ENCODE measurements at regions not wholly inside any gene's neighbourhood (a gene's known extent, or its start where the extent isn't known, plus 50 kb on each side); places are given as distances from the start of the nearest gene placed in this dataset.

DNA sequence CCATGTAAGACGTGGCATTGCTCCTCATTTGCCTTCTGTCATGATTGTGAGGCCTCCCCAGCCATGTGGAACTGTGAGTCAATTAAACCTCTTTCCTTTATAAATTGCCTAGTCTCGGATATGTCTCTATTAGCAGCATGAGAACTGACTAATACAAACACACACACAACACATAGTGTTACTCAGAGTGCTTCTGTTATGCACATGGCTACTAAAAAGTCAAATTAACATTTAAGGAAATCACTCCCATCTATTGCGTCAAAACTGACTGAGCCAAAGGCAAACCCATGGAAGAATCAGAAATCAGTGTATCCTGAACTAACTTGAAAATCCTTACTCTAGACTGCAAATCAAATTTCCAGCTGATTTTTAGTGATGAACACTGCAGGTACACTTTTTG, 209.2 kb downstream of the RBM26 start:
- ATAC-seq = no peak
- in situ Hi-C loops (cut with HindIII; ENCODE audit: low pct_unique_long_range_greater_than_20kb, low sequenced_read_pairs) (no loop called here), intact Hi-C loops (cut with micrococcal nuclease; ENCODE audit: unreplicated experiment) (no loop called here)
- TF ChIP-seq SIN3A (IDR thresholded peaks at IDR 0.05; ENCODE audit: borderline replicate concordance, insufficient read depth, low read depth, low read length) = no peak
- no peak for TF ChIP-seq POLR2AphosphoS5 (IDR thresholded peaks at IDR 0.05; ENCODE audit: low read depth, low read length)
- TF ChIP-seq, protein P1, sequence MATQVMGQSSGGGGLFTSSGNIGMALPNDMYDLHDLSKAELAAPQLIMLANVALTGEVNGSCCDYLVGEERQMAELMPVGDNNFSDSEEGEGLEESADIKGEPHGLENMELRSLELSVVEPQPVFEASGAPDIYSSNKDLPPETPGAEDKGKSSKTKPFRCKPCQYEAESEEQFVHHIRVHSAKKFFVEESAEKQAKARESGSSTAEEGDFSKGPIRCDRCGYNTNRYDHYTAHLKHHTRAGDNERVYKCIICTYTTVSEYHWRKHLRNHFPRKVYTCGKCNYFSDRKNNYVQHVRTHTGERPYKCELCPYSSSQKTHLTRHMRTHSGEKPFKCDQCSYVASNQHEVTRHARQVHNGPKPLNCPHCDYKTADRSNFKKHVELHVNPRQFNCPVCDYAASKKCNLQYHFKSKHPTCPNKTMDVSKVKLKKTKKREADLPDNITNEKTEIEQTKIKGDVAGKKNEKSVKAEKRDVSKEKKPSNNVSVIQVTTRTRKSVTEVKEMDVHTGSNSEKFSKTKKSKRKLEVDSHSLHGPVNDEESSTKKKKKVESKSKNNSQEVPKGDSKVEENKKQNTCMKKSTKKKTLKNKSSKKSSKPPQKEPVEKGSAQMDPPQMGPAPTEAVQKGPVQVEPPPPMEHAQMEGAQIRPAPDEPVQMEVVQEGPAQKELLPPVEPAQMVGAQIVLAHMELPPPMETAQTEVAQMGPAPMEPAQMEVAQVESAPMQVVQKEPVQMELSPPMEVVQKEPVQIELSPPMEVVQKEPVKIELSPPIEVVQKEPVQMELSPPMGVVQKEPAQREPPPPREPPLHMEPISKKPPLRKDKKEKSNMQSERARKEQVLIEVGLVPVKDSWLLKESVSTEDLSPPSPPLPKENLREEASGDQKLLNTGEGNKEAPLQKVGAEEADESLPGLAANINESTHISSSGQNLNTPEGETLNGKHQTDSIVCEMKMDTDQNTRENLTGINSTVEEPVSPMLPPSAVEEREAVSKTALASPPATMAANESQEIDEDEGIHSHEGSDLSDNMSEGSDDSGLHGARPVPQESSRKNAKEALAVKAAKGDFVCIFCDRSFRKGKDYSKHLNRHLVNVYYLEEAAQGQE (IDR thresholded peaks at IDR 0.05; ENCODE audit: insufficient read depth in 1 of 2, low read depth in 2 of 2, low read length in 1 of 2) = no peak
- no peak for TF ChIP-seq TCF7L2 (IDR thresholded peaks at IDR 0.05; ENCODE audit: low read depth, low read length)
- TF ChIP-seq, protein P2, sequence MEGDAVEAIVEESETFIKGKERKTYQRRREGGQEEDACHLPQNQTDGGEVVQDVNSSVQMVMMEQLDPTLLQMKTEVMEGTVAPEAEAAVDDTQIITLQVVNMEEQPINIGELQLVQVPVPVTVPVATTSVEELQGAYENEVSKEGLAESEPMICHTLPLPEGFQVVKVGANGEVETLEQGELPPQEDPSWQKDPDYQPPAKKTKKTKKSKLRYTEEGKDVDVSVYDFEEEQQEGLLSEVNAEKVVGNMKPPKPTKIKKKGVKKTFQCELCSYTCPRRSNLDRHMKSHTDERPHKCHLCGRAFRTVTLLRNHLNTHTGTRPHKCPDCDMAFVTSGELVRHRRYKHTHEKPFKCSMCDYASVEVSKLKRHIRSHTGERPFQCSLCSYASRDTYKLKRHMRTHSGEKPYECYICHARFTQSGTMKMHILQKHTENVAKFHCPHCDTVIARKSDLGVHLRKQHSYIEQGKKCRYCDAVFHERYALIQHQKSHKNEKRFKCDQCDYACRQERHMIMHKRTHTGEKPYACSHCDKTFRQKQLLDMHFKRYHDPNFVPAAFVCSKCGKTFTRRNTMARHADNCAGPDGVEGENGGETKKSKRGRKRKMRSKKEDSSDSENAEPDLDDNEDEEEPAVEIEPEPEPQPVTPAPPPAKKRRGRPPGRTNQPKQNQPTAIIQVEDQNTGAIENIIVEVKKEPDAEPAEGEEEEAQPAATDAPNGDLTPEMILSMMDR (IDR thresholded peaks at IDR 0.05) = no peak
- CTCF ChIA-PET = no interaction called here
- Histone ChIP-seq H3K4me3 (ENCODE audit: low read depth in 2 of 2, low read length in 2 of 2) (no peak overlapping the region), H3K27me3 (ENCODE audit: control insufficient read depth, insufficient read depth, low read length) (no peaks in the 10 kb centered on the region), H3K4me1 (ENCODE audit: control insufficient read depth, insufficient read depth, low read length) (no peaks in the 10 kb centered on the region), H3K36me3 (ENCODE audit: control insufficient read depth, insufficient read depth, low read length) (no peaks in the 10 kb centered on the region), H3K27ac (ENCODE audit: low read length) (no peak overlapping the region), H3K9me3 (ENCODE audit: control insufficient read depth, insufficient read depth, low read depth, low read length) (no peaks in the 10 kb centered on the region)
- no peak for DNase-seq (ENCODE audit: low read depth, low spot score)
- POLR2A ChIA-PET = no interaction called here
- BruUV-seq (replicated peaks) = no TSS peak

DNA sequence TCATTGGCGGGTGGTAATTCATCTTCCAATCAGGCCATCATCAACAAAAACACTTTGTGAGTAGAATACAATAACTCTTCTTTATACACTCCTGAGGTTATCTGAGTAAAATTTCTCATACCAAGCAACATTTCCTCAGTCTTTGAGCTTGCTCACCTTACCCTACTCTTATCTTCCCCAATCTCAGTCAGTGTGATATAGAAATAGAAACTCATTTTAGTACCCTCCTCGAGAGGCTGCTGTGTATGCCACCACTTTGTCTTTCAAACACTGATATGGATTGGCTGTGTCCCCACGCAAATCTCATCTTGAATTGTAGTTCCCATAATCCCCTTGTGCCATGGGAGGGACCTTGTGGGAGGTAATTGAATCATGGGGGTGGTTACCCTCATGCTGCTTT, 209.7 kb downstream of the RBM26 start:
- DNase-seq (ENCODE audit: low read depth, low spot score) (no peak), ATAC-seq (no peak)
- BruUV-seq (replicated peaks) = no TSS peak
- intact Hi-C loops (cut with micrococcal nuclease; ENCODE audit: unreplicated experiment) (no loop called here), in situ Hi-C loops (cut with HindIII; ENCODE audit: low pct_unique_long_range_greater_than_20kb, low sequenced_read_pairs) (no loop called here)
- Histone ChIP-seq H3K4me1 (ENCODE audit: control insufficient read depth, insufficient read depth, low read length) (no peaks in the 10 kb centered on the region), H3K27me3 (ENCODE audit: control insufficient read depth, insufficient read depth, low read length) (no peaks in the 10 kb centered on the region), H3K36me3 (ENCODE audit: control insufficient read depth, insufficient read depth, low read length) (no peaks in the 10 kb centered on the region), H3K9me3 (ENCODE audit: control insufficient read depth, insufficient read depth, low read depth, low read length) (no peaks in the 10 kb centered on the region), H3K27ac (ENCODE audit: low read length) (no peak overlapping the region), H3K4me3 (ENCODE audit: low read depth in 2 of 2, low read length in 2 of 2) (no peak overlapping the region)
- TF ChIP-seq, protein P2 (IDR thresholded peaks at IDR 0.05) = no peak
- no peak for TF ChIP-seq TCF7L2 (IDR thresholded peaks at IDR 0.05; ENCODE audit: low read depth, low read length)
- no peak for TF ChIP-seq SIN3A (IDR thresholded peaks at IDR 0.05; ENCODE audit: borderline replicate concordance, insufficient read depth, low read depth, low read length)
- TF ChIP-seq, protein P1 (IDR thresholded peaks at IDR 0.05; ENCODE audit: insufficient read depth in 1 of 2, low read depth in 2 of 2, low read length in 1 of 2) = no peak
- TF ChIP-seq POLR2AphosphoS5 (IDR thresholded peaks at IDR 0.05; ENCODE audit: low read depth, low read length) = no peak
- POLR2A ChIA-PET = no interaction called here
- CTCF ChIA-PET = no interaction called here

All from Panc1 (cell line).